ENCODE measurements at regions not wholly inside any gene's neighbourhood (a gene's known extent, or its start where the extent isn't known, plus 50 kb on each side); places are given as distances from the start of the nearest gene placed in this dataset.

- no peaks in the 10 kb centered on the region for H3K79me2 ChIP-seq (ENCODE audit: control insufficient read depth, insufficient read depth, low read length, poor library complexity)
- no peak for DNase-seq
- H2BK12ac ChIP-seq (ENCODE audit: low read length), result no peak overlapping the region
- no peak overlapping the region for H3K4ac ChIP-seq (ENCODE audit: low read depth, low read length)
- no peak overlapping the region for H4K12ac ChIP-seq (ENCODE audit: low read depth, low read length)
- no peak overlapping the region for H3K4me3 ChIP-seq (ENCODE audit: low read depth, low read length)
- H4K8ac ChIP-seq (ENCODE audit: low read depth, low read length), result no peak overlapping the region
- no peaks in the 10 kb centered on the region for H3K36me3 ChIP-seq (ENCODE audit: control insufficient read depth in 1 of 2, insufficient read depth in 2 of 2, low read length in 2 of 2)
- H3K9me3 ChIP-seq (ENCODE audit: insufficient read depth, low read depth, low read length), result no peaks in the 10 kb centered on the region
- H3K9ac ChIP-seq (ENCODE audit: low read length), result no peak overlapping the region
- H3K4me1 ChIP-seq (ENCODE audit: control insufficient read depth in 1 of 2, insufficient read depth in 2 of 2, low read length in 2 of 2), result no peaks in the 10 kb centered on the region
- no peak overlapping the region for H3K27ac ChIP-seq (ENCODE audit: low read depth, low read length)
- no peak overlapping the region for H3K14ac ChIP-seq (ENCODE audit: low read length)
- H3K18ac ChIP-seq (ENCODE audit: low read length), result no peak overlapping the region
- WGBS (ENCODE audit: extremely low coverage, insufficient coverage, insufficient read length), result no CpG with 5 or more reads among the region's 5 CpGs
- H2BK120ac ChIP-seq (ENCODE audit: insufficient read depth, low read length, poor library complexity), result no peak overlapping the region
- no peak overlapping the region for H3K4me2 ChIP-seq (ENCODE audit: low read length)
- H3K79me1 ChIP-seq (ENCODE audit: low read length), result no peaks in the 10 kb centered on the region
- no peak overlapping the region for H2AFZ ChIP-seq (ENCODE audit: insufficient read depth, low read length, poor library complexity)
- no peak overlapping the region for H2AK5ac ChIP-seq (ENCODE audit: low read length)
- no peaks in the 10 kb centered on the region for H3K27me3 ChIP-seq (ENCODE audit: insufficient read depth, low read length)
- H2BK5ac ChIP-seq (ENCODE audit: low read depth, low read length, poor library complexity), result no peak overlapping the region
- no peak overlapping the region for H3K23ac ChIP-seq (ENCODE audit: low read length)
- H4K91ac ChIP-seq (ENCODE audit: low read depth, low read length), result no peak overlapping the region
Observed at GRCh38 chr4:155005395-155006090, 202.9 kb upstream of the NPY2R start.

- H3K4me2 ChIP-seq (ENCODE audit: low read length), result no peak overlapping the region
- no peaks in the 10 kb centered on the region for H3K9me3 ChIP-seq (ENCODE audit: insufficient read depth, low read depth, low read length)
- no peaks in the 10 kb centered on the region for H3K27me3 ChIP-seq (ENCODE audit: insufficient read depth, low read length)
- no peaks in the 10 kb centered on the region for H3K79me1 ChIP-seq (ENCODE audit: low read length)
- no peaks in the 10 kb centered on the region for H3K36me3 ChIP-seq (ENCODE audit: control insufficient read depth in 1 of 2, insufficient read depth in 2 of 2, low read length in 2 of 2)
- no peak overlapping the region for H4K12ac ChIP-seq (ENCODE audit: low read depth, low read length)
- no peak overlapping the region for H2AK5ac ChIP-seq (ENCODE audit: low read length)
- no peaks in the 10 kb centered on the region for H3K79me2 ChIP-seq (ENCODE audit: control insufficient read depth, insufficient read depth, low read length, poor library complexity)
- H2AFZ ChIP-seq (ENCODE audit: insufficient read depth, low read length, poor library complexity), result no peak overlapping the region
- no peak overlapping the region for H2BK12ac ChIP-seq (ENCODE audit: low read length)
- no peak overlapping the region for H3K23ac ChIP-seq (ENCODE audit: low read length)
- no peak overlapping the region for H4K91ac ChIP-seq (ENCODE audit: low read depth, low read length)
- H3K27ac ChIP-seq (ENCODE audit: low read depth, low read length), result no peak overlapping the region
- H3K4me1 ChIP-seq (ENCODE audit: control insufficient read depth in 1 of 2, insufficient read depth in 2 of 2, low read length in 2 of 2), result no peaks in the 10 kb centered on the region
- no peak overlapping the region for H2BK5ac ChIP-seq (ENCODE audit: low read depth, low read length, poor library complexity)
- H3K4ac ChIP-seq (ENCODE audit: low read depth, low read length), result no peak overlapping the region
- no peak for DNase-seq
- H2BK120ac ChIP-seq (ENCODE audit: insufficient read depth, low read length, poor library complexity), result no peak overlapping the region
- H3K18ac ChIP-seq (ENCODE audit: low read length), result no peak overlapping the region
- no peak overlapping the region for H4K8ac ChIP-seq (ENCODE audit: low read depth, low read length)
- H3K14ac ChIP-seq (ENCODE audit: low read length), result no peak overlapping the region
- no peak overlapping the region for H3K9ac ChIP-seq (ENCODE audit: low read length)
- no CpG with 5 or more reads among the region's 1 CpG for WGBS (ENCODE audit: extremely low coverage, insufficient coverage, insufficient read length)
- no peak overlapping the region for H3K4me3 ChIP-seq (ENCODE audit: low read depth, low read length)
Observed at GRCh38 chr4:155007660-155008176, 200.7 kb upstream of the NPY2R start.

- Histone ChIP-seq H3K9me3 (ENCODE audit: insufficient read depth, low read depth, low read length) (no peaks in the 10 kb centered on the region), H3K18ac (ENCODE audit: low read length) (no peak overlapping the region), H4K12ac (ENCODE audit: low read depth, low read length) (no peak overlapping the region), H2AK5ac (ENCODE audit: low read length) (no peak overlapping the region), H3K14ac (ENCODE audit: low read length) (no peak overlapping the region), H3K36me3 (ENCODE audit: control insufficient read depth in 1 of 2, insufficient read depth in 2 of 2, low read length in 2 of 2) (no peaks in the 10 kb centered on the region), H2BK120ac (ENCODE audit: insufficient read depth, low read length, poor library complexity) (no peak overlapping the region), H4K91ac (ENCODE audit: low read depth, low read length) (no peak overlapping the region), H2BK5ac (ENCODE audit: low read depth, low read length, poor library complexity) (no peak overlapping the region), H3K4me1 (ENCODE audit: control insufficient read depth in 1 of 2, insufficient read depth in 2 of 2, low read length in 2 of 2) (no peaks in the 10 kb centered on the region), H3K79me1 (ENCODE audit: low read length) (no peaks in the 10 kb centered on the region), H2AFZ (ENCODE audit: insufficient read depth, low read length, poor library complexity) (no peak overlapping the region), H3K9ac (ENCODE audit: low read length) (no peak overlapping the region), H3K27me3 (ENCODE audit: insufficient read depth, low read length) (no peaks in the 10 kb centered on the region), H3K27ac (ENCODE audit: low read depth, low read length) (no peak overlapping the region), H3K4ac (ENCODE audit: low read depth, low read length) (no peak overlapping the region), H2BK12ac (ENCODE audit: low read length) (no peak overlapping the region), H3K4me2 (ENCODE audit: low read length) (no peak overlapping the region), H3K23ac (ENCODE audit: low read length) (no peak overlapping the region), H3K4me3 (ENCODE audit: low read depth, low read length) (no peak overlapping the region), H4K8ac (ENCODE audit: low read depth, low read length) (no peak overlapping the region), H3K79me2 (ENCODE audit: control insufficient read depth, insufficient read depth, low read length, poor library complexity) (no peaks in the 10 kb centered on the region)
- WGBS (ENCODE audit: extremely low coverage, insufficient coverage, insufficient read length), result no CpG with 5 or more reads among the region's 2 CpGs
- no peak for DNase-seq
Observed at GRCh38 chr4:155008389-155008788, 200.0 kb upstream of the NPY2R start.

GRCh38 chr4:155009288-155009687 is 199.1 kb upstream of the NPY2R start:
- peak overlapping the region; percentile 65 for H3K9ac ChIP-seq (ENCODE audit: low read length)

More at GRCh38 chr4:155009288-155009687, 199.1 kb upstream of the NPY2R start:
- H4K91ac ChIP-seq (ENCODE audit: low read depth, low read length), result no peak overlapping the region
- H3K79me2 ChIP-seq (ENCODE audit: control insufficient read depth, insufficient read depth, low read length, poor library complexity), result no peaks in the 10 kb centered on the region
- H3K4ac ChIP-seq (ENCODE audit: low read depth, low read length), result no peak overlapping the region
- H3K27ac ChIP-seq (ENCODE audit: low read depth, low read length), result no peak overlapping the region
- H3K18ac ChIP-seq (ENCODE audit: low read length), result no peak overlapping the region
- H3K36me3 ChIP-seq (ENCODE audit: control insufficient read depth in 1 of 2, insufficient read depth in 2 of 2, low read length in 2 of 2), result no peaks in the 10 kb centered on the region
- H3K79me1 ChIP-seq (ENCODE audit: low read length), result no peaks in the 10 kb centered on the region
- no peaks in the 10 kb centered on the region for H3K27me3 ChIP-seq (ENCODE audit: insufficient read depth, low read length)
- no peak overlapping the region for H2AK5ac ChIP-seq (ENCODE audit: low read length)
- no peak overlapping the region for H4K8ac ChIP-seq (ENCODE audit: low read depth, low read length)
- no peak overlapping the region for H2AFZ ChIP-seq (ENCODE audit: insufficient read depth, low read length, poor library complexity)
- H3K4me3 ChIP-seq (ENCODE audit: low read depth, low read length), result no peak overlapping the region
- no peaks in the 10 kb centered on the region for H3K4me1 ChIP-seq (ENCODE audit: control insufficient read depth in 1 of 2, insufficient read depth in 2 of 2, low read length in 2 of 2)
- H2BK12ac ChIP-seq (ENCODE audit: low read length), result no peak overlapping the region
- DNase-seq, result no peak
- WGBS (ENCODE audit: extremely low coverage, insufficient coverage, insufficient read length), result no CpG with 5 or more reads among the region's 3 CpGs
- H3K14ac ChIP-seq (ENCODE audit: low read length), result no peak overlapping the region
- no peak overlapping the region for H2BK5ac ChIP-seq (ENCODE audit: low read depth, low read length, poor library complexity)
- no peak overlapping the region for H4K12ac ChIP-seq (ENCODE audit: low read depth, low read length)
- H3K9me3 ChIP-seq (ENCODE audit: insufficient read depth, low read depth, low read length), result no peaks in the 10 kb centered on the region
- H2BK120ac ChIP-seq (ENCODE audit: insufficient read depth, low read length, poor library complexity), result no peak overlapping the region
- no peak overlapping the region for H3K23ac ChIP-seq (ENCODE audit: low read length)
- H3K4me2 ChIP-seq (ENCODE audit: low read length), result no peak overlapping the region
